ENCODE measurements at regions not wholly inside any gene's neighbourhood (a gene's known extent, or its start where the extent isn't known, plus 50 kb on each side); places are given as distances from the start of the nearest gene placed in this dataset.
"Not testable (repeated sequence)": the region's sequence is repeated elsewhere in the genome, so short reads cannot be mapped to it uniquely, and the experiment has no call there.

DNA sequence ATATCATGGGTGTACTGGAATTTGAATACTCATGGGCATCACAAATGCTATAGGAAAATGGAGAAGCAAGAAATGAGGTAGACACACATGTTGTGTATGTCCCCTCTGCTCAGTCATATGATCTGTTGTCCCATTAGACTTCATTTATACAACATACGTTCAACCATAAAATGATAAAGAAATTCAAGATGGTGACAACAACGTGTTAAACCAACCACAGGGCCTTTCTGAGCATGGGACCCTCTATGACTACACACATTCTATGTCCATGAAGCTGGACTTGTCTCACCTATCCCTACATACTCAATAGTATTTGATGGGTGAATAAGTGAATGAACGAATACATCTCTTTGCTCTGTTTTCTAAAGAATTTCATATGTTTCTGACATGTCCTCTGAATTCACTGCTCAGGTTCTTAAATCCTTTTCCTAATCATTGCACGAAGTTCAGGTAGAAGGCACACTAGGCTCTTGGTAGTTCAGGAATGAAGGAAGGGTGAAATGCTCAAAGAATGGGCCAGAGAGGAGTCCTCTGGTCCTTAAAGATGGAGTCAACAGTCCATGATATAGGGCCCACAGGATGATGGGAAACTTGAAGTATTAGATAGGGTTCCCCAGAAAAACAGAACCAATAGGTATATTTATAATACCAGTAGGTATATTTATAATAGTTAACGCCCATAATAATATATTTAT, 105.7 kb upstream of the PPM1H start:
- no peak for DNase-seq (ENCODE audit: low read depth in 4 of 4, low spot score in 3 of 4)

DNA sequence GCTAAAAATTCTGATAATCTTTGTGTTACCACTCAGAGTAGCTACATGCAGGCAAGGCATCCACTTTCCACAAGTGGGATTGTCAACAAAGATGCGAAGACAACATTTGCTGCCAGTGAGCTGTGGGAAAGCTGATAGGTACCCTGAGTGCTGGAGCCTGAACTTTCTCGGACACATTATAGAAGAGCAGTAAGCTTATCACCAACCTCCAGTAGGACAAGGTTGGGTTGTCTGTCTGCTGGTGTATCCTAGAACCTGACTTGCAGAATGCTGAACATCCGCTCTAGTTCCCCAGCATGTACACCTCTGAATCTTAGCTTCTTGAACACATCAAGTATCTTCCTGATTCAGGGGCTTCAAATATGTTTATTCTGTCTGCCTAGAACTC, 103.8 kb upstream of the PPM1H start:
- no peak for DNase-seq (ENCODE audit: low read depth in 4 of 4, low spot score in 3 of 4)

DNA sequence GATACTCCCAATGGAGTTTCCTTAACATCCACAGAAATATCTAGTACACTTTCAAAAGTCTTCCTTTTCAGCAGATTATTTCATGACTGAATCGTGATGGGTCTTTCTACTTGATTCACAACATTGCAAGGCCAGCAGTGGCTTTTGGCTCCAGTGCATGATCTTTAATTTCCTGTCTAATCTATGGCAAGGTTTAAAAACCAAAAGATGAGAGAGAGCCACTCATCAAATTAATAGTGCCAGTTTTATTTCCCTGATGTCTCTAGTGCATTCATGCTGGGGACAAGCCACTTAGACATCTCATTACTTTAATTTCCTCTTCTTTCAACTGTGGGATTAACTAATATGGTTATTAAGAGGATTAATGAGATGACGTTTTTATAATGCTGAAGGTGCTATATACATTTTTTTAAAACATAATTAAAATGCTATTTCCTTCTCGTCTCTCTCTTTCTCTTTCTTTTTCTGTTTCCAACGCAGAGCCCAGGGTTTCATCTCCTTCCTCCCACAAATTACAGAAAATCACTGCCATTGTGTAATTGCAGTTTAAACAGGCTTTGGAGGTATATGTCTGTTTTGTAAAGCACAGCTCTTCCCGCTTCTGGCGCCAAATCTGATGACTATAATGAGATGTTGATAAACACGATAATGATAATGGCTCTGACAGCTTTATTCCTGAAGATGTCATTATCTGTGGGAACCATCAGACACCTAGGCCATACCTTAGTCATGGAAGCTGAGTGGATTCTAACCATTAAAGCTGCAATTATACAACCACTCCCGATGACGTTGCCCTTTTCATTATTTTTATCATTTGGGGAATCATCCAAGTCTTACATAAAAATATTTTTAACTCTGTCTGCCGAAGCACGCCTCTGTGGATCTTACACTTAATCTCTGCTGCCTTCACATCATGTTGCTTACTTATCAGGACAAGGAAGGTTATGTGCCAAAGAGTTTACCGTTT, 103.1 kb upstream of the PPM1H start:
- DNase-seq (ENCODE audit: low read depth in 4 of 4, low spot score in 3 of 4): no peak

DNA sequence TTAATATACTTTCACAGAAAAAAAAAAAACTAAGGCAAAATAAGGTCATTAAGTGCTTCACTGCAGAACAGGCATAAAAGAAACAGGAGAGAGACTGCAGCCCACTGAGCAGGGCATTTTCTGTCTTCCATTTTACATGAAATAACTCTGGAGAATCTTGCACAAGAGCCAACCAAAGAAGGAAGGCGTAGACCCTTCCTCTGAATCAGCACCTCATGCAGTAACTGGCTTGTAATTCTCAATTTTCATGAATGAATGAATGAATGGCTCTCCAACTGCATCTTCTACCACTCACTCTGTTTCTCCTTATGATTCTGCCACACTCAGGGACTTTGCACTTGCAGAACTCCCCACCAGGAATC, 102.0 kb upstream of the PPM1H start:
- no peak for DNase-seq (ENCODE audit: low read depth in 4 of 4, low spot score in 3 of 4)

DNA sequence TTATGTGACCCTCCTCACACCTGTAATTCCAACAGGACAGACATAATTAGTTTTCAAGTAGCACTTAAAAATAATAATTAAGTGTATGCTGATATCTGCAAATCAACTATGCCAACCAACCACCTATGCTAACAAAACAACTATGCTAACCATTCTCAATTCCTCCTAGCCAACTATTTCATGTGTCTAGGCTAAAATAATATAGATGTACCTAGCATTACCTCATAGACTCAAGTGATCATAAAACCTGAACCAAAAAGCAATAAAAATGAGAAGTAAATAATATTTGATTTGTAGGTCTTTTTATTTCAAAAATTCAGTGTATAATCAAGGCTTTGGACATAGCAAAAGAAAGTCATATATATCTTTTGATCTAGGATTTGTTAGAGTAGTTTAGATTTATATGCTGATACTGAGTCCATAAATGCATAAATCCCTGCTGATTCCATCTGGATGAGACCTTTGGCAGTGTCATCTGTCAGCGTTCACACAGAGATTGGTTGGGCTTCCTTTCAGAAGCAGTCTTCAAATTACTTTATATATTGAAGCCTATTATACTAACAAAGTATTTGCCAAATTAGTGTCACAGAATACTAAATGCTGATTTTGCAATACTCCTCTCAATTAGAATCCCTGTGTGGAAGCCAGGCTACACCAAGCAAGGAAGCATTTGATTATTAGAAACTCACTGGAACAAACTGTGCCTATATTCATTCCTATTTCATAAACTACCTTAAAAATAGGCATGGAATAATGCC, 101.4 kb upstream of the PPM1H start:
- DNase-seq (ENCODE audit: low read depth in 4 of 4, low spot score in 3 of 4): no peak

DNA sequence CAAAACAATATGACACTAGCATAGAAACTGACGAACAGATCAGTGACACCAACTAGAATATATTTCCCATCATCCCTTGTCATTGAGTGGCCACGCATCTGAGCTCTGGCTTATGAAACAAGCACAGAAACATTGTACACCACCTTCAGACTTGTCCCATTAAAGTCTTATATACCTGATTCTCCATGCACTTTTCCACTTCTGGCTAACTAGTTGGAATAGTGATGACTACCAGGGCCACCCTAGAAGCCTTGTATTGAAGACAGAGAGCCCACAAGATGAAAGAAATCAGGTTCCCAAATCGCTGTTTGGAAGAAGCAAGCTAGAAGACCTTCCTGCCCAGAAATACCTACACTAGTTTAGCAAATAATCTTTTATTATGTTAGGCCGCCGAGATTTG, 99.7 kb upstream of the PPM1H start:
- no peak for DNase-seq (ENCODE audit: low read depth in 4 of 4, low spot score in 3 of 4)

DNA sequence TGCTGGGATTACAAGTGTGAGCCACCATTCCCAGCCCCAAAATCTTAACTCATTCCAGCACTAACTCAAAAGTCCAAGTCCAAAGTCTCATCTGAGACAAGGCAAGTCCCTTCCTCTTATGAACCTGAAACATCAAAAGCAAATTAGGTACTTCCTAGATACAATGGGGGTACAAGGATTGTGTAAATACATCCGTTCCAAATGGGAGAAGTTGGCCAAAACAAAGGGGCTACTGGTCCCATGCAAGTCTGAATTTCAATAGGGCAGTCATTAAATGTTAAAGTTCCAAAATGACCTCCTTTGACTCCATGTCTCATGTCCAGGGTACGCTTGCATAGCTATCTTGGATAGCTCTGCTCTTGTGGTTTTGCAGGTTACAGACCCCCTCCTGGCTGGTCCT, 94.7 kb upstream of the PPM1H start:
- no peak for DNase-seq (ENCODE audit: low read depth in 4 of 4, low spot score in 3 of 4)

DNA sequence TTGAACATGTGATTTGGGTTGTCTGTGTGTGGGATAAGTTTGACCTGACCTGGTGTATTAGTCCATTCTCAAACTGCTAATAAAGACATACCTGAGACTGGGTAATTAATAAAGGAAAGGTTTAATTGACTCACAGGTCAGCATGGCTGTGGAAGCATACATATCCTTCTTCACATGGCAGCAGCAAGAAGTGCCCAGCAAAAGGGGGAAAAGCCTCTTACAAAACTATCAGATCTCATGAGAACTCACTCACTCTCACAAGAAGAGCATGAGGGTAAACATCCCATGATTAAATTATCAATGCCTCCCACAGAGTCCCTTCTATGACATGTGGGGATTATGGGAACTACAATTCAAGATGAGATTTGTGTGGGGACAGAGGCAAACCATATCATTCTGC, 94.0 kb upstream of the PPM1H start:
- DNase-seq (ENCODE audit: low read depth in 4 of 4, low spot score in 3 of 4): no peak

DNA sequence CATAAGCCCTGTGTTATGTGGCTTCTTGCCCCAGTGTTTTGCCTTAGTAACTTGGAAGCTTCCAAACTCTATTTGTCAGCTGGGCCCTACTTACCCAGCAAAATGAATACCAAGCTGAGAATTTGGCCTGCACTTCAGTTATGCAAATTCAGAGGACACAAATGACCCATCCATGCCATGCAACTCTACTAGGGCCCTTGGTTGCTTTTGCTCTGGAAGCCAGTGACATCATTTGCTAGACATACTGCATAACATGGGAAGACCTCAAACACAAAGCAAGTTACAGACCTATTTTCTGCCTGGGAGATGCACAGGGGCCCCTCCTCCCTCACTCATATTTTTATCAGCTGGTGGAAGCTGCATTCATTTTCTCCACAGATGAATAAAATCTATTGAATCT, 90.2 kb upstream of the PPM1H start:
- no peak for DNase-seq (ENCODE audit: low read depth in 4 of 4, low spot score in 3 of 4)

DNA sequence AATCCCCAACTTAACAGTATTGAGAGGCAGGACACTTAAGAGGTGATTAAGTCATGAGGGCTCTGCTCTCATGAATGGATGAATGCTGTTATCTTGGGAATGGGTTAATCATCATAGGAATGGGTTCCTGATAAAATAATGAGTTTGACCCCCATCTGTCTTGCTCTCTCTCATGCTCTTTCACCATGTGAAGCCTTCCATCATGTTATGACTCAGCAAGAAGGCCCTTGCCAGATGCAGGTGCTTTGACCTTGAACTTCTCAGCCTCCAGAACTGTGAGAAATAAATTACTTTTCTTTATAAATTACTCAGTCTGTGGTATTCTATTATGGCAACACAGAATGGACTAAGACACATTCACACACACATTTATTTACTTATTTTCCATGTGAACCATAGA, 89.0 kb upstream of the PPM1H start:
- no peak for DNase-seq (ENCODE audit: low read depth in 4 of 4, low spot score in 3 of 4)

DNA sequence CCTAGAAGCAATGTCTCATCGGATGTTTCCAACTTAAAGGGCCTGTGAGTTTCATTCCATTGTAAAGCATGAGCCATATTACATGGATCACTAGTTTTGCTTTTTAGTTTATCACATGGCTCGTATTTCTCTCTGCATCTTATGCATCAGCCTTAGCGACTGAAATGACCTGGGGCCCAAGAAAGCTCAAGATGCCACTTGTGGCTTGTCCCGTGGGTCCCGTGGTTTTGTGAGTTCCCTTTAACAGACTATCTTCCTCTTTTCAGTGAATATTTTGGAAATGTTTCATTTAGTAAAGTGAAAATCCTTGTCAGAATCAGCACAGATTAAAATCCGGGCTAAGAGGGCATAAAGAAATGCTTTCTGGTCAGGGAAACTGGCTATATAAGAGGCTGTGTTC, 86.2 kb upstream of the PPM1H start:
- no peak for DNase-seq (ENCODE audit: low read depth in 4 of 4, low spot score in 3 of 4)

DNA sequence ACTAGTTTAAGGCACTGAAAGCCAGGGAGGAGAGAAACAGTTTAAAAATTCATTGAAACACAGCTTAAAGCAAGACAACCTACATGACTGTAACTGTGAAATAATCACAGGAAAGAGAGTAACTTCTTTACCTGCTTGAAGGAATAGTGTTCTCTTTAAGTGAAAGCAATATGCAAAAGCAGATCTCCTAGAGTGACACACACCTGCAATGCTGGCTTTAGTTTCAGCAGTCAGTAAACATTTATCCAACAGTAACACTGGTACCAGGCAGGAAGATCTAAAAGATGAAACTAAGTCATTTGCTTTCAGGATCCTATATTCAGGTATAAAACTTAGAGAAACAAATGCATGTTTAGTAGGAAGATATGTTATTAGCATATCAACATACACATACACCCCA, 85.3 kb upstream of the PPM1H start:
- no peak for DNase-seq (ENCODE audit: low read depth in 4 of 4, low spot score in 3 of 4)

DNA sequence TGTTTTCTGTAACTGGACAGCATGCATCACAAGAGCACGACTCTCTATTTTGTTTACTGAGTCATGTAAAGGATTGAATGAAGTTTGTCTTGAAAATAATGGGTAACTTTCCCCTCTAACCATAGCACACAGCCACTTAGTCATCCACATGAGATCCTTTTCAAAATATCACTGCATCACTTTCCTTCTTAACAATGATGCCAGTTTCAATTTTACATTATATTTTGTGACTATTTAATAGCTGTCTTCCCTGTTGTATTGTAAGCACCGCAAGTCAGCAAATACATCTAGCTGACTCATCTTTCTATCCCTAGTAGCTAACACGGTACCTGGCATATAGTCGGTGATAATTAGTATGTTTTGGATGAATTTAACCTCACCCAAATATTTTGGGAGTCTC, 83.3 kb upstream of the PPM1H start:
- DNase-seq (ENCODE audit: low read depth in 4 of 4, low spot score in 3 of 4): no peak

DNA sequence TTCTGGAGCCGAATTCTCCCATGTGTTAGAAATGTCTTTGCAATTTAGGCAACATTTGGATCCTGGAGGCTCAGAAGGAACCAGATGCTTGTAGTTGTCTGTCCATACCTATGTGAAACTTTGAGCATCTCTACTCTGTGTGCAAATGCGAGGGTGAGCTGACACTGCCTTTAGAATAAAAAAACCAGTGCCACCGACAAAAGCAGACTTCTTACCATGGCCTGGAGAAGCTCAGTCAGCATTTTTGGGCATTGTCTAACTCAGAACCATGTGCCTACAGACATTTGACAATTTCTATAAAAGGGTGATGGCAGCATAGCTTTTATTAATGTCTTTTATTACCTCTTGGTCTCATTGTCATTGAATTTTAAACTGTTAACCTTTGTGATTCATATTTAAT, 78.4 kb upstream of the PPM1H start:
- DNase-seq (ENCODE audit: low read depth in 4 of 4, low spot score in 3 of 4): no peak

DNA sequence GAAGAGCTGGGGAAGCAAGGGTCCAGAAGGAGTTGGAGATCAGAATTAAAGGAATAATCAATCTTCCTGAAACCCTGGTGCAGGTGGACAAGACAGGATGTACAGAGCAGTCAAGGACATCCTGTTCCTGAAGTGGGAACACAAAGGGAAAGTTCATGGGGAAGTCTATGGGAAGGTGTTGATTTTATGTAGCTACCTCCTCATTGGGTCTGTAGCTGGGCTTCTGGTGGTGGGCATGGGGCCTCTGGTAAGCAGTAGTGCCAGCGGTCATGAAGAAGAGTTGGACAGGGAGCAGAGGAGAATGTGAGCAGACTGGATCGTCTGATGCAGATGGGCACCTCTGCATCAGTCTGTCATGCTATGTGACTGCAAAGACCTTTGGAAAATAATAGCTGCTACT, 75.7 kb upstream of the PPM1H start:
- no peak for DNase-seq (ENCODE audit: low read depth in 4 of 4, low spot score in 3 of 4)

DNA sequence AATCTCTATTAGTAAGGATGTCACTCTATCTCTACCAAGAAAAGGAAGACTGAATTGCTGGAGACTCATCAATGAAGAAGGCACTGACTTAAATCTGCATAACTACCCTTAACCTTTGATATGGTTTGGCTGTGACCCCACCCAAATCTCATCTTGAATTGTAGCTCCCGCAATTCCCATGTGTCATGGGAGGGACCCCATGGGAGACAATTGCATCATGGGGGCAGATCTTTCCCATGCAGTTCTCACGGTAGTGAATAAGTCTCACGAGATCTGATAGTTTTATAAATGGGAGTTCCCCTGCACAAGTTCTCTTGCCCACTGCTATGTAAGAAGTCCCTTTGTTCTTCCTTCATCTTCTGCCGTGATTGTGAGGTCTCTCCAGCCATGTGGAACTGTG, 73.4 kb upstream of the PPM1H start:
- DNase-seq (ENCODE audit: low read depth in 4 of 4, low spot score in 3 of 4): no peak

DNA sequence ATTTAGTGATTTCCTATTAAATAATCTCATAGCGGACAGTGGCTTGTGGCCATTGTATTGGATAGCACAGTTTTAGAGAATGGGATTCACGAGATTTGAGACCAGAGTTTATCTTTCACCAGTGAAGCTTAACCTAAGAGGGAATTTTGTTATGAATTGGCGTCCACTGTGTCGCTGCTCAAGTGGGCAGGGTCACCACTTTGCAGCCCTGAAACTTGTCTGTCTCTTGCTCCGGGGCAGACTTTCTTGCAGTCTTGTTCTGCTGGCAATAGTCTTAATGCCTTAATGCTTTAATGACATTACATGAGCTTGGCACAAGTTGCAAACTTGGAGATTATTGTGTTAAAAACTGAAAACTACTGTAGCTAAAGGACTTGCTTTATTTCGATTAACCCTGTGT, 72.8 kb upstream of the PPM1H start:
- DNase-seq (ENCODE audit: low read depth in 4 of 4, low spot score in 3 of 4): no peak

DNA sequence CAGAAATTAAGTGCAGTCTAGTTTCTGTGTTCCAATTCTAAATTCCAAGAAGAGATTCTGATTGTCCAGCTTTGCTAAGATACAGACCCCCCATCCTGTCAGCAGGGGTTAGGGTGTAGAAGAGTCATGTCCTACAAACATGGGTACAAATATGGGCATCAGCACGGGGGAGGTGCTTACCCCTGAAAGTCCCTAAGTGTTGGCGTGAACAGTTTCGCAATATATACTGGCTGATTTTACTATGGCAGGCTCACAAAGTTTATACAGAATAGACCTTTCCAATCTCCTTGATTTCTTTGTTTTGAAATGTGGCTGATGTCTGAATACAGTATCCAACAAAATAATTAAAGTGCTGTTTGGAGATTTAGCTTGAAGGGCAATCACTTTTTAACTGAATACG, 71.6 kb upstream of the PPM1H start:
- DNase-seq (ENCODE audit: low read depth in 4 of 4, low spot score in 3 of 4): no peak

DNA sequence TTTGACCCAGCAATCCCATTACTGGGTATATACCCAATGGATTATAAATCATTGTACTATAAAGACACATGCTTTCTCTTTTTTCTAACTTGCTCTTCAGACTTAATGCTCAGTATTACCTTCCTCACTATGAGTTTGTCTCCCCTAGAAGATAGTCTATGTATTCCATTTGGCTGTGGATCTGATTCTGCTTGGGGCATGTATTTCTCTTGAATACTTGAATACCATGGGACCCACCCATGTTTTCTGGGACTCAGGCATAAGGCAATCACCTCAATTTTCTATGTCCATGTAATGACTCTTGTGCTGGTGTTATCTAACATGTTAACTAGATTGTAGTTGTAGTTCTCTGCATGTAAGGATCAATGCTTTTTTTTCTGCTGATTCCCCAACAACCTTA, 70.4 kb upstream of the PPM1H start:
- DNase-seq (ENCODE audit: low read depth in 4 of 4, low spot score in 3 of 4): no peak

DNA sequence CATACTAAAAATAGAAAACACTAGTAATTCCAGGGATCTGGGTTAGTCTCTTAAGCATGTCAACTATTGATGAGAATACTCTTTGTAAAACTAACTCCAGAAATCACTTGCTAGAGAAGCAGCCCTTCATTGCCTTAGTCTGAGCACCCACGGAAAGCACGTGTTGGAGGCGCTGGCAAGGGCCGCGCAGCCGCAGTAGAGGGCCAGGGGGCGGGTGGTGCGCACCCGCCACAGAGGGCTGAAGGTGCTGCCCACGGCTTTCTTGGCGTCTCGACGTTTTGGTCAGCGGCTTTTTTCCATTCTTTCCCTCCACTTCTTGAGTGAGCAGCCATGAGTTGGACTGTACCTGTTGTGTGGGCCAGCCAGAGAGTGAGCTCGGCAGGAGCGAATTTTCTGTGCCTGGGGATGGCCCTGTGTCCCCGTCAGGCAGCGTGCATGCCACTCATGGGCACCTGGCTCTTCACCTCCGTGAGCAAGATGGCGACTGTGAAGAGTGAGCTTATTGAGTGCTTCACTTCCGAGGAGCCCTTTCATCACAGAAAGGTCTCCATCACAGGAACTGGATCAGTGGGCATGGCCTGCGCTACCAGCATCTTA, 68.4 kb upstream of the PPM1H start:
- no peak for DNase-seq (ENCODE audit: low read depth in 4 of 4, low spot score in 3 of 4)

DNA sequence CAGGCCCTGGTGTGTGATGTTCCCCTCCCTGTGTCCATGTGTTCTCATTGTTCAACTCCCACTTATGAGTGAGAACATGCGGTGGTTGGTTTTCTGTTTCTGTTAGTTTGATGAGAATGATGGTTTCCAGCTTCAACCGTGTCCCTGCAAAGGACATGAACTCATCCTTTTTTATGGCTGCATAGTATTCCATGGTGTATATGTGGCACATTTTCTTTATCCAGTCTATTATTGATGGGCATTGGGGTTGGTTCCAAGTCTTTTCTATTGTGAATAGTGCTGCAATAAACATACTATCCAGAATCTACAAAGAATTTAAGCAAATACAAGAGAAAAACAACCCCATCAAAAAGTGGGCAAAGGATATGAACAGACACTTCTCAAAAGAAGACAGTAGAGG, 67.1 kb upstream of the PPM1H start:
- DNase-seq (ENCODE audit: low read depth in 4 of 4, low spot score in 3 of 4): not testable (repeated sequence)
